Neural progenitor cell (in vitro differentiated cells): ENCODE measurements at regions not wholly inside any gene's neighbourhood (a gene's known extent, or its start where the extent isn't known, plus 50 kb on each side); places are given as distances from the start of the nearest gene placed in this dataset.

Experiments
- DNase-seq: peaks from one replicate; pipeline ENCODE4 v3.0.0-alpha.2; 2016; ENCODE audit warnings: low spot score
- H2AFZ ChIP-seq: fragments of 200-600 bp; sonication (generic); replicated peaks from 2 replicates; pipeline ENCODE4 v1.6.1; 2016; ENCODE audit warnings: antibody characterized with exemption
- H3F3A ChIP-seq: fragments of 200-600 bp; sonication (generic); 2 replicates; pipeline ENCODE4 v1.6.1; 2016; ENCODE audit warnings: antibody characterized with exemption, low read depth
- H3K27ac ChIP-seq: fragments of 200-600 bp; sonication (generic); 2 replicates; pipeline ENCODE4 v1.5.1; 2016; ENCODE audit warnings: mild to moderate bottlenecking
- H3K27me3 ChIP-seq: fragments of 200-600 bp; sonication (generic); 2 replicates; pipeline ENCODE4 v1.6.1; 2016; ENCODE audit warnings: mild to moderate bottlenecking, moderate library complexity
- H3K36me3 ChIP-seq: fragments of 200-600 bp; sonication (generic); 2 replicates; pipeline ENCODE4 v1.5.1; 2016
- H3K4me1 ChIP-seq: fragments of 200-600 bp; sonication (generic); 2 replicates; pipeline ENCODE4 v1.6.1; 2016; ENCODE audit warnings: mixed run types
- H3K4me2 ChIP-seq: fragments of 200-600 bp; sonication (generic); 2 replicates; pipeline ENCODE4 v1.6.1; 2016
- H3K4me3 ChIP-seq: fragments of 200-600 bp; sonication (generic); 2 replicates; pipeline ENCODE4 v1.5.1; 2016
- H3K79me2 ChIP-seq: fragments of 200-600 bp; sonication (generic); 2 replicates; pipeline ENCODE4 v1.6.1; 2016; ENCODE audit warnings: low read depth
- H3K9ac ChIP-seq: fragments of 200-600 bp; sonication (generic); 2 replicates; pipeline ENCODE4 v1.6.1; 2016
- H3K9me3 ChIP-seq: fragments of 200-600 bp; sonication (generic); 2 replicates; pipeline ENCODE4 v1.5.1; 2016; ENCODE audit warnings: low read depth
- H4K20me1 ChIP-seq: fragments of 200-600 bp; sonication (generic); 2 replicates; pipeline ENCODE4 v1.6.1; 2016; ENCODE audit warnings: low read depth
- H3K27ac Mint-ChIP-seq: 3 replicates; pipeline ENCODE4 v1.8.0; 2021; ENCODE audit warnings: mixed read lengths
- H3K27me3 Mint-ChIP-seq: 2 replicates; pipeline ENCODE4 v1.8.0; 2022; ENCODE audit warnings: low read depth, mild to moderate bottlenecking, inconsistent platforms, moderate library complexity, mixed read lengths; ENCODE audit not compliant: insufficient read depth
- H3K36me3 Mint-ChIP-seq: 3 replicates; pipeline ENCODE4 v1.8.0; 2021; ENCODE audit warnings: mixed read lengths
- H3K4me1 Mint-ChIP-seq: 3 replicates; pipeline ENCODE4 v1.8.0; 2021; ENCODE audit warnings: mixed read lengths
- H3K4me3 Mint-ChIP-seq: 3 replicates; pipeline ENCODE4 v1.8.0; 2021; ENCODE audit warnings: mild to moderate bottlenecking, moderate library complexity, mixed read lengths
- H3K9me3 Mint-ChIP-seq: 3 replicates; pipeline ENCODE4 v1.8.0; 2020; ENCODE audit warnings: mixed read lengths
- EZH2 ChIP-seq: fragments of 200-600 bp; sonication (generic); IDR thresholded peaks from 2 replicates; pipeline ENCODE4 v1.6.1; 2017; ENCODE audit warnings: antibody characterized with exemption, mild to moderate bottlenecking, moderate library complexity
- EZH2phosphoT487 ChIP-seq: fragments of 200-600 bp; sonication (generic); IDR thresholded peaks from 2 replicates; pipeline ENCODE4 v1.6.1; 2017; ENCODE audit warnings: antibody characterized with exemption
- TF ChIP-seq, protein P1 (sequence below): fragments of 200-600 bp; sonication (generic); IDR thresholded peaks from 2 replicates; pipeline ENCODE4 v1.5.1; 2017; ENCODE audit warnings: antibody characterized with exemption, mild to moderate bottlenecking

DNA sequence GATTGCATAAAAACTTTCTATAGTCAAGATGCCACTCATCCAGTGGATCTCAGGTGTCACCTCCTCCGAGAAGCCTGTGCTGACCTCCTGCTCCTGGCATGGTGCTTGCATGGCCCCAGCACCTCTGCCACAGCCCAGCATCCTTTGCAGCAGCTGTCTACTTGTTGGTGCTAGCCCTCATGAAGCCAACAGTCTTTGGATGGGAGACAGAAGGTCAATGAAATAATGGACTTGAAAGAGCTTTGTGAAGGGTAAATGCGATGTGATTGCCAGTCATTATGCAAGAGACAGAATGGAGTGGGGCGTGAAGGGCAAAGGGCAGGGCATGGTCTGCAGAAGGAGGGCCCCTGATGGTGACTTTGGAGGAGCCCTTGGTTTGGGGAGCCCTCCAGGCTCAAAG lies 63.0 kb upstream of the CLMN start:
- Histone ChIP-seq H3K9me3 (peaks cover 6% of the 10 kb centered on the region), H4K20me1 (no peaks in the 10 kb centered on the region), H3K9ac (no peak overlapping the region), H3K36me3 (no peaks in the 10 kb centered on the region), H3K4me1 (no peaks in the 10 kb centered on the region), H3F3A (no peaks in the 10 kb centered on the region), H2AFZ (no peak overlapping the region), H3K79me2 (no peaks in the 10 kb centered on the region), H3K4me3 (no peak overlapping the region), H3K4me2 (no peak overlapping the region), H3K27ac (no peak overlapping the region), H3K27me3 (no peaks in the 10 kb centered on the region)
- H3K9me3 Mint-ChIP-seq, result peaks cover 25% of the 10 kb centered on the region
- peaks cover 5% of the 10 kb centered on the region for H3K27me3 Mint-ChIP-seq
- H3K4me1 Mint-ChIP-seq, result peaks cover 13% of the 10 kb centered on the region
- DNase-seq, result no peak
- H3K4me3 Mint-ChIP-seq, result no peak overlapping the region
- TF ChIP-seq EZH2 (no peak), EZH2phosphoT487 (no peak)
- TF ChIP-seq, protein P1, sequence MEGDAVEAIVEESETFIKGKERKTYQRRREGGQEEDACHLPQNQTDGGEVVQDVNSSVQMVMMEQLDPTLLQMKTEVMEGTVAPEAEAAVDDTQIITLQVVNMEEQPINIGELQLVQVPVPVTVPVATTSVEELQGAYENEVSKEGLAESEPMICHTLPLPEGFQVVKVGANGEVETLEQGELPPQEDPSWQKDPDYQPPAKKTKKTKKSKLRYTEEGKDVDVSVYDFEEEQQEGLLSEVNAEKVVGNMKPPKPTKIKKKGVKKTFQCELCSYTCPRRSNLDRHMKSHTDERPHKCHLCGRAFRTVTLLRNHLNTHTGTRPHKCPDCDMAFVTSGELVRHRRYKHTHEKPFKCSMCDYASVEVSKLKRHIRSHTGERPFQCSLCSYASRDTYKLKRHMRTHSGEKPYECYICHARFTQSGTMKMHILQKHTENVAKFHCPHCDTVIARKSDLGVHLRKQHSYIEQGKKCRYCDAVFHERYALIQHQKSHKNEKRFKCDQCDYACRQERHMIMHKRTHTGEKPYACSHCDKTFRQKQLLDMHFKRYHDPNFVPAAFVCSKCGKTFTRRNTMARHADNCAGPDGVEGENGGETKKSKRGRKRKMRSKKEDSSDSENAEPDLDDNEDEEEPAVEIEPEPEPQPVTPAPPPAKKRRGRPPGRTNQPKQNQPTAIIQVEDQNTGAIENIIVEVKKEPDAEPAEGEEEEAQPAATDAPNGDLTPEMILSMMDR, result no peak
- H3K36me3 Mint-ChIP-seq, result no peaks in the 10 kb centered on the region
- no peak overlapping the region for H3K27ac Mint-ChIP-seq

DNA sequence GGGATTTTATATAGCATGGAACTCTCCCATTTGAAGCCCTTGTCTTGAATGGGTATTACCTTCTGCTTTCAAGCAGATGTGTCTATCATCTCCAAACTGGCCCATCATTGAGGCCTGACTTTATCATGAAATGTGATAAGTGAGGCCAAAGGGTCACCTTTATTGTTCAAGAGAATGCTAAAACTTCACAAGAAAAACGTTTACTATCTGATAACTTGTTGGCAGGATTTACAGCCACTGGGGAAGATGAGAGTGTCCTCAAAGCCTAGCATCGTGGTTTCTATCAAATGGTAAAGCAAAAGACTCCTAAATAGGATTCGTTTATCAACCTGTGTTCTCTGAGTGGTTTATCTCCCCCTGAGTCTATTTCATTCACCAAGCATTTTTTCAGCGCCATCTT lies 62.0 kb upstream of the CLMN start:
- Mint-ChIP-seq H3K27ac (no peak overlapping the region), H3K4me3 (no peak overlapping the region), H3K4me1 (peaks cover 6% of the 10 kb centered on the region), H3K27me3 (peaks cover 9% of the 10 kb centered on the region), H3K36me3 (no peaks in the 10 kb centered on the region), H3K9me3 (peaks cover 32% of the 10 kb centered on the region)
- no peak overlapping the region for H3K9ac ChIP-seq
- H3F3A ChIP-seq, result no peaks in the 10 kb centered on the region
- no peak overlapping the region for H3K4me2 ChIP-seq
- H3K27ac ChIP-seq, result no peak overlapping the region
- TF ChIP-seq, protein P1, result no peak
- TF ChIP-seq EZH2 (no peak), EZH2phosphoT487 (no peak)
- H3K9me3 ChIP-seq, result peaks cover 6% of the 10 kb centered on the region
- H3K4me1 ChIP-seq, result no peaks in the 10 kb centered on the region
- H3K36me3 ChIP-seq, result no peaks in the 10 kb centered on the region
- H3K4me3 ChIP-seq, result no peak overlapping the region
- no peaks in the 10 kb centered on the region for H3K79me2 ChIP-seq
- H4K20me1 ChIP-seq, result no peaks in the 10 kb centered on the region
- no peak for DNase-seq
- no peaks in the 10 kb centered on the region for H3K27me3 ChIP-seq
- H2AFZ ChIP-seq, result no peak overlapping the region

DNA sequence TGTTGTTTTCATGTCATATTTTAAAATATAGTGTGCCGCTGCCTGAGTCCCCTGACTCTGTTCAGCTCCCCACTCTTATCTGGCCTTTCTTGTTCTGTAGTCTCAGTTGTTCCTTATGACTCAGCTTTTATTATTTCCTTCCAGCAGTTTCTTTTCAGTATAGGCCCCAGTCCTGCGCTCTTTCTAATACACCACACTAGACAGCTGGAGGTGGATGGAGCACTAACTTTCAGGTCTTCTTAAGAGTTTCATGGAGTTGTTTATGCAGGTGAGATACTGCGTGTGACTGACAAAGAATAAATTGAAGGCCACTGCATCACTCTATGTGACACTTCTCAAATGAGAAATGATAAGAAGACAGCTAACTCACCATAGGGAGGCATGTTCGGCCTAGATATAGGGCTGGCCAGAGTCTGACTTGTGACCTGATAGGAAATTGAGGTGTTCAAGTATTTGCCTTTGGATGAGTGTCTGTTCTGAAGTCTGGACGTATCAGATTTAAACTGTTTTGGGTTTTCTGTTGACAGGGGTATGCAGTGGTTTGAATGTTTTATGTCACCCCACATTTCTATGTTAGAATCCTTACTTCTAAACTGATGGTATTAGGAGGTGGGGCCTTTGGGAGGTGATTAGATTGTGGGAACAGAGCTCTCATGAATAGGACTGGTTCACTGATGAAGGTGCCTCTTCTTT lies 60.8 kb upstream of the CLMN start:
- Histone ChIP-seq H3K36me3 (no peaks in the 10 kb centered on the region), H2AFZ (no peak overlapping the region), H3K4me2 (no peak overlapping the region), H3K4me3 (no peak overlapping the region), H3K4me1 (no peaks in the 10 kb centered on the region), H3F3A (no peaks in the 10 kb centered on the region), H3K27ac (no peak overlapping the region), H3K9me3 (peaks cover 6% of the 10 kb centered on the region), H3K27me3 (peaks cover 5% of the 10 kb centered on the region), H3K79me2 (no peaks in the 10 kb centered on the region), H4K20me1 (no peaks in the 10 kb centered on the region), H3K9ac (no peak overlapping the region)
- TF ChIP-seq, protein P1, result no peak
- TF ChIP-seq EZH2 (no peak), EZH2phosphoT487 (no peak)
- Mint-ChIP-seq H3K36me3 (no peaks in the 10 kb centered on the region), H3K27me3 (peaks cover 9% of the 10 kb centered on the region), H3K4me3 (no peak overlapping the region), H3K27ac (no peak overlapping the region), H3K9me3 (peaks cover 29% of the 10 kb centered on the region), H3K4me1 (no peaks in the 10 kb centered on the region)
- no peak for DNase-seq
